ENCODE measurements at regions not wholly inside any gene's neighbourhood (a gene's known extent, or its start where the extent isn't known, plus 50 kb on each side); places are given as distances from the start of the nearest gene placed in this dataset.

DNA sequence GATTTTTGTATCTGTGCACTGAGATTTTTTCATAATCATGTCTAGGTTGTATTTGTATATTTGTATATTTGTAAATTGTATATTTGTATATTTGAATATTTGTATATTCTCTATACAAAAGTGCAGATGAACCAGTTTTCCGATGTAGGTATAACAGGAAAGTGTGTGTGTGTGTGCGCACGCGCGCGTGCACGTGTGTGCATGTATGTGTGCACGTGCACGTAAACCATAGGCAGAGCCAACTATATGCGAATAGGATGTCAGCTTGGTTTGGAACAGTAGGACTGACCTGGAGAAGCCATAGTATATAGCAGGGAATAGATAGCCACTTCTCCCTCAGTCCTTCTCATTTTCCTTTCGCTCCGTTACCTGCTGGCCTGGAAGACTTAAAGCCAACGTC, 565.8 kb downstream of the XIRP2 start:
- TF ChIP-seq, protein P1, sequence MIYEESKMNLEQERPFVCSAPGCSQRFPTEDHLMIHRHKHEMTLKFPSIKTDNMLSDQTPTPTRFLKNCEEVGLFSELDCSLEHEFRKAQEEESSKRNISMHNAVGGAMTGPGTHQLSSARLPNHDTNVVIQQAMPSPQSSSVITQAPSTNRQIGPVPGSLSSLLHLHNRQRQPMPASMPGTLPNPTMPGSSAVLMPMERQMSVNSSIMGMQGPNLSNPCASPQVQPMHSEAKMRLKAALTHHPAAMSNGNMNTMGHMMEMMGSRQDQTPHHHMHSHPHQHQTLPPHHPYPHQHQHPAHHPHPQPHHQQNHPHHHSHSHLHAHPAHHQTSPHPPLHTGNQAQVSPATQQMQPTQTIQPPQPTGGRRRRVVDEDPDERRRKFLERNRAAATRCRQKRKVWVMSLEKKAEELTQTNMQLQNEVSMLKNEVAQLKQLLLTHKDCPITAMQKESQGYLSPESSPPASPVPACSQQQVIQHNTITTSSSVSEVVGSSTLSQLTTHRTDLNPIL (CRISPR knock-in tag; IDR thresholded peaks at IDR 0.05; ENCODE audit: low read depth) = no peak
- TF ChIP-seq CSDC2 (CRISPR knock-in tag; IDR thresholded peaks at IDR 0.05) (no peak), ZNF70 (CRISPR knock-in tag; IDR thresholded peaks at IDR 0.05) (no peak), SNAI2 (CRISPR knock-in tag; IDR thresholded peaks at IDR 0.05) (no peak), OSR1 (CRISPR knock-in tag; IDR thresholded peaks at IDR 0.05) (no peak), ARNTL (CRISPR knock-in tag; IDR thresholded peaks at IDR 0.05; ENCODE audit: borderline replicate concordance, low read depth) (no peak)
- TF ChIP-seq, protein P2, sequence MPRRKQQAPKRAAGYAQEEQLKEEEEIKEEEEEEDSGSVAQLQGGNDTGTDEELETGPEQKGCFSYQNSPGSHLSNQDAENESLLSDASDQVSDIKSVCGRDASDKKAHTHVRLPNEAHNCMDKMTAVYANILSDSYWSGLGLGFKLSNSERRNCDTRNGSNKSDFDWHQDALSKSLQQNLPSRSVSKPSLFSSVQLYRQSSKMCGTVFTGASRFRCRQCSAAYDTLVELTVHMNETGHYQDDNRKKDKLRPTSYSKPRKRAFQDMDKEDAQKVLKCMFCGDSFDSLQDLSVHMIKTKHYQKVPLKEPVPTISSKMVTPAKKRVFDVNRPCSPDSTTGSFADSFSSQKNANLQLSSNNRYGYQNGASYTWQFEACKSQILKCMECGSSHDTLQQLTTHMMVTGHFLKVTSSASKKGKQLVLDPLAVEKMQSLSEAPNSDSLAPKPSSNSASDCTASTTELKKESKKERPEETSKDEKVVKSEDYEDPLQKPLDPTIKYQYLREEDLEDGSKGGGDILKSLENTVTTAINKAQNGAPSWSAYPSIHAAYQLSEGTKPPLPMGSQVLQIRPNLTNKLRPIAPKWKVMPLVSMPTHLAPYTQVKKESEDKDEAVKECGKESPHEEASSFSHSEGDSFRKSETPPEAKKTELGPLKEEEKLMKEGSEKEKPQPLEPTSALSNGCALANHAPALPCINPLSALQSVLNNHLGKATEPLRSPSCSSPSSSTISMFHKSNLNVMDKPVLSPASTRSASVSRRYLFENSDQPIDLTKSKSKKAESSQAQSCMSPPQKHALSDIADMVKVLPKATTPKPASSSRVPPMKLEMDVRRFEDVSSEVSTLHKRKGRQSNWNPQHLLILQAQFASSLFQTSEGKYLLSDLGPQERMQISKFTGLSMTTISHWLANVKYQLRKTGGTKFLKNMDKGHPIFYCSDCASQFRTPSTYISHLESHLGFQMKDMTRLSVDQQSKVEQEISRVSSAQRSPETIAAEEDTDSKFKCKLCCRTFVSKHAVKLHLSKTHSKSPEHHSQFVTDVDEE (CRISPR knock-in tag; IDR thresholded peaks at IDR 0.05) = no peak
- TF ChIP-seq, protein P3, sequence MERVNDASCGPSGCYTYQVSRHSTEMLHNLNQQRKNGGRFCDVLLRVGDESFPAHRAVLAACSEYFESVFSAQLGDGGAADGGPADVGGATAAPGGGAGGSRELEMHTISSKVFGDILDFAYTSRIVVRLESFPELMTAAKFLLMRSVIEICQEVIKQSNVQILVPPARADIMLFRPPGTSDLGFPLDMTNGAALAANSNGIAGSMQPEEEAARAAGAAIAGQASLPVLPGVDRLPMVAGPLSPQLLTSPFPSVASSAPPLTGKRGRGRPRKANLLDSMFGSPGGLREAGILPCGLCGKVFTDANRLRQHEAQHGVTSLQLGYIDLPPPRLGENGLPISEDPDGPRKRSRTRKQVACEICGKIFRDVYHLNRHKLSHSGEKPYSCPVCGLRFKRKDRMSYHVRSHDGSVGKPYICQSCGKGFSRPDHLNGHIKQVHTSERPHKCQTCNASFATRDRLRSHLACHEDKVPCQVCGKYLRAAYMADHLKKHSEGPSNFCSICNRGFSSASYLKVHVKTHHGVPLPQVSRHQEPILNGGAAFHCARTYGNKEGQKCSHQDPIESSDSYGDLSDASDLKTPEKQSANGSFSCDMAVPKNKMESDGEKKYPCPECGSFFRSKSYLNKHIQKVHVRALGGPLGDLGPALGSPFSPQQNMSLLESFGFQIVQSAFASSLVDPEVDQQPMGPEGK (CRISPR knock-in tag; IDR thresholded peaks at IDR 0.05; ENCODE audit: borderline replicate concordance) = no peak

Measured in SK-N-SH treated with all-trans-retinoic acid at 6 μM for 48 hours (cell line).